HepG2 (cell line): ENCODE measurements at regions not wholly inside any gene's neighbourhood (a gene's known extent, or its start where the extent isn't known, plus 50 kb on each side); places are given as distances from the start of the nearest gene placed in this dataset.

ENCODE experiments used
- ATAC-seq: fragments of 200-7000 bp; cut with Tn5 transposase; 3 replicates; pipeline ENCODE4 v1.9.1; 2020; ENCODE audit warnings: mild to moderate bottlenecking, moderate library complexity
- BruUV-seq: library from RNA; stranded (reverse); fragments of 400-500 nt; replicated peaks from 2 replicates; lab custom pipeline; 2021; lab: Mats Ljungman, UMichigan
- CTCF ChIA-PET: fragments of 300-600 bp; formaldehyde crosslinking; extraction: SDS; loops from one replicate; lab custom pipeline; 2021; ENCODE audit warnings: low total read pairs, inconsistent platforms, low intra/inter-chr PET ratio; lab: Yijun Ruan, JAX
- POLR2A ChIA-PET: fragments of 350-600 bp; sonication (Branson Sonifier 250); formaldehyde crosslinking; loops from one replicate; lab custom pipeline; 2020; ENCODE audit warnings: antibody characterized with exemption, inconsistent platforms; lab: Yijun Ruan, JAX
- DNase-seq: peaks from one replicate; pipeline ENCODE4 v3.0.0-alpha.2; 2015; ENCODE audit warnings: low spot score
- FAIRE-seq: peaks from 3 replicates; lab custom pipeline; 2011; peaks lifted over from hg19 to GRCh38; lab: Jason Lieb, UNC
- H2AFZ ChIP-seq: one replicate; pipeline ENCODE4 v1.6.1; 2011; ENCODE audit warnings: low read length, inconsistent platforms
- H3K27ac ChIP-seq: fragments of 300-600 bp; 3 replicates; pipeline ENCODE4 v1.8.0; 2011; ENCODE audit warnings: mixed run types, mild to moderate bottlenecking, mixed read lengths, low read length, inconsistent platforms; ENCODE audit not compliant: insufficient read depth; ENCODE audit errors: extremely low read length
- H3K27me3 ChIP-seq, 2 experiments: fragments of 200-600 bp in 1 of 2; 2 replicates in 1 of 2; 3 replicates in 1 of 2; pipeline versions ENCODE4 v1.6.0 to v1.8.0; 2011; ENCODE audit warnings: low read length in 2 of 2, mild to moderate bottlenecking in 2 of 2, moderate library complexity in 2 of 2, inconsistent platforms in 1 of 2; ENCODE audit not compliant: insufficient read depth in 2 of 2, control insufficient read depth in 1 of 2
- H3K36me3 ChIP-seq, 2 experiments: fragments of 200-600 bp in 1 of 2; replicated peaks in 1 of 2; 2 replicates in 1 of 2; 3 replicates in 1 of 2; pipeline versions ENCODE4 v1.5.1 to v1.8.0; 2011; ENCODE audit warnings: low read length in 2 of 2, inconsistent platforms in 1 of 2; ENCODE audit not compliant: insufficient read depth in 2 of 2, control insufficient read depth in 1 of 2
- H3K4me1 ChIP-seq: 2 replicates; pipeline ENCODE4 v1.5.1; 2012; ENCODE audit warnings: low read length, inconsistent platforms; ENCODE audit not compliant: insufficient read depth
- H3K4me2 ChIP-seq: 2 replicates; pipeline ENCODE4 v1.6.0; 2011; ENCODE audit warnings: low read depth, low read length, inconsistent platforms
- H3K4me3 ChIP-seq, 3 experiments: fragments of 200-600 bp in 1 of 3; sonication (generic), shearing (Covaris generic) in 1 of 3; replicated peaks in 1 of 3; 2 replicates each; pipeline ENCODE4 v1.5.1; 2011 to 2016; ENCODE audit warnings: low read length in 3 of 3, inconsistent platforms in 2 of 3, low read depth in 2 of 3, mild to moderate bottlenecking in 2 of 3, control low read depth in 1 of 3, mixed read lengths in 1 of 3; ENCODE audit not compliant: insufficient read depth in 1 of 3
- H3K79me2 ChIP-seq: one replicate; pipeline ENCODE4 v1.6.1; 2011; ENCODE audit warnings: low read length, inconsistent platforms; ENCODE audit not compliant: insufficient read depth
- H3K9ac ChIP-seq: 2 replicates; pipeline ENCODE4 v1.6.0; 2011; ENCODE audit warnings: mild to moderate bottlenecking, low read depth, low read length, inconsistent platforms; ENCODE audit not compliant: insufficient read depth
- H3K9me3 ChIP-seq: 2 replicates; pipeline ENCODE4 v1.5.1; 2012; ENCODE audit warnings: mild to moderate bottlenecking, low read length
- H4K20me1 ChIP-seq: 2 replicates; pipeline ENCODE4 v1.6.0; 2011; ENCODE audit warnings: inconsistent platforms, mild to moderate bottlenecking, low read length, moderate library complexity; ENCODE audit not compliant: insufficient read depth
- BATF2 ChIP-seq: sonication (generic); formaldehyde crosslinking; IDR thresholded peaks from 2 replicates; pipeline ENCODE4 v1.8.0; 2022; ENCODE audit warnings: mild to moderate bottlenecking, missing genetic modification reagents, moderate library complexity
- HDAC2 ChIP-seq: sonication (generic); formaldehyde crosslinking; IDR thresholded peaks from 2 replicates; pipeline ENCODE4 v1.4.0; 2020; ENCODE audit warnings: missing genetic modification reagents
- ISL2 ChIP-seq: sonication (generic); formaldehyde crosslinking; IDR thresholded peaks from 2 replicates; pipeline ENCODE4 v1.5.0; 2020; ENCODE audit warnings: missing genetic modification reagents
- MATR3 ChIP-seq: sonication (generic); formaldehyde crosslinking; IDR thresholded peaks from 2 replicates; pipeline ENCODE4 v1.4.0; 2020; ENCODE audit warnings: missing genetic modification reagents
- MAX ChIP-seq: IDR thresholded peaks from 2 replicates; pipeline ENCODE4 v1.6.1; 2012; ENCODE audit warnings: inconsistent platforms
- MXI1 ChIP-seq: IDR thresholded peaks from 3 replicates; pipeline ENCODE4 v1.6.1; 2012; ENCODE audit warnings: low read depth, low read length, inconsistent platforms, borderline replicate concordance
- MYNN ChIP-seq: sonication (generic); formaldehyde crosslinking; IDR thresholded peaks from 2 replicates; pipeline ENCODE4 v1.4.0; 2020; ENCODE audit warnings: mild to moderate bottlenecking, low read depth, missing genetic modification reagents
- MZF1 ChIP-seq: sonication (generic); formaldehyde crosslinking; IDR thresholded peaks from 2 replicates; pipeline ENCODE4 v1.8.1; 2023; ENCODE audit warnings: mild to moderate bottlenecking, missing genetic modification reagents, borderline replicate concordance
- NFE2L1 ChIP-seq: sonication (generic); formaldehyde crosslinking; IDR thresholded peaks from 2 replicates; pipeline ENCODE4 v1.4.0; 2020; ENCODE audit warnings: missing genetic modification reagents, mild to moderate bottlenecking, borderline replicate concordance
- NR2C2 ChIP-seq: sonication (generic); formaldehyde crosslinking; IDR thresholded peaks from 2 replicates; pipeline ENCODE4 v1.4.0; 2020; ENCODE audit warnings: missing genetic modification reagents, mild to moderate bottlenecking, moderate library complexity, borderline replicate concordance
- UBTF ChIP-seq: sonication (generic); formaldehyde crosslinking; IDR thresholded peaks from 2 replicates; pipeline ENCODE4 v1.4.0; 2020; ENCODE audit warnings: mild to moderate bottlenecking, missing genetic modification reagents
- ZFP36 ChIP-seq: fragments of 150-350 bp; IDR thresholded peaks from 2 replicates; pipeline ENCODE4 v1.6.1; 2018; ENCODE audit warnings: borderline replicate concordance, low read length, low read depth; ENCODE audit not compliant: partially characterized antibody
- ZFX ChIP-seq: sonication (generic); formaldehyde crosslinking; IDR thresholded peaks from 2 replicates; pipeline ENCODE4 v1.4.0; 2020; ENCODE audit warnings: mild to moderate bottlenecking, low read depth, missing genetic modification reagents, moderate library complexity
- ZNF138 ChIP-seq: sonication (generic); formaldehyde crosslinking; IDR thresholded peaks from 2 replicates; pipeline ENCODE4 v1.5.0; 2020; ENCODE audit warnings: mild to moderate bottlenecking, low read depth, missing genetic modification reagents
- ZNF451 ChIP-seq: sonication (generic); formaldehyde crosslinking; IDR thresholded peaks from 2 replicates; pipeline ENCODE4 v1.5.0; 2020; ENCODE audit warnings: mild to moderate bottlenecking, missing genetic modification reagents
- ZNF644 ChIP-seq: IDR thresholded peaks from 2 replicates; pipeline ENCODE4 v1.6.1; 2016; ENCODE audit warnings: low read depth
- ZNF746 ChIP-seq: sonication (generic); formaldehyde crosslinking; IDR thresholded peaks from 2 replicates; pipeline ENCODE4 v1.8.0; 2022; ENCODE audit warnings: mild to moderate bottlenecking, missing genetic modification reagents
- ZNF776 ChIP-seq: sonication (generic); formaldehyde crosslinking; IDR thresholded peaks from 2 replicates; pipeline ENCODE4 v1.4.0; 2020; ENCODE audit warnings: mild to moderate bottlenecking, missing genetic modification reagents
- WGBS: methylation state at CpG from one replicate; pipeline ENCODE4 v1.1.6; 2017; ENCODE audit warnings: low lambda C conversion rate; 5-methylcytosine and 5-hydroxymethylcytosine counted together
- in situ Hi-C: cut with HindIII; loops from 2 replicates; pipeline ENCODE4 v1.10.0; 2017; ENCODE audit warnings: low pct_unique_long_range_greater_than_20kb; ENCODE audit not compliant: extremely low pct_ligation_motif_present
- intact Hi-C: fragments of 100-400 bp; cut with micrococcal nuclease; formaldehyde crosslinking; loops from one replicate; pipeline ENCODE4 v1.10.0; 2022; ENCODE audit not compliant: unreplicated experiment

GRCh38 chr14:49339130-49339529 lies 247.1 kb downstream of the RPS29 start:
- no peak overlapping the region for H2AFZ ChIP-seq
- DNase-seq (no peak), ATAC-seq (no peak)
- no peaks in the 10 kb centered on the region for H3K9me3 ChIP-seq
- BruUV-seq: no TSS peak
- no peak for TF ChIP-seq HDAC2
- no peak for TF ChIP-seq MATR3
- no peak for TF ChIP-seq ZFX (CRISPR knock-in tag)
- TF ChIP-seq ZNF644 (CRISPR knock-in tag): no peak
- TF ChIP-seq BATF2: no peak
- no peak for TF ChIP-seq UBTF
- no peak for TF ChIP-seq NR2C2 (CRISPR knock-in tag)
- no peak for TF ChIP-seq ZNF138
- TF ChIP-seq NFE2L1 (CRISPR knock-in tag): no peak
- TF ChIP-seq ZNF746 (CRISPR knock-in tag): no peak
- TF ChIP-seq ZNF451: no peak
- no peak for TF ChIP-seq ISL2 (CRISPR knock-in tag)
- no peak for TF ChIP-seq MAX
- TF ChIP-seq MYNN (CRISPR knock-in tag): no peak
- no peak for TF ChIP-seq ZFP36
- TF ChIP-seq MXI1: no peak
- no peak for TF ChIP-seq ZNF776 (CRISPR knock-in tag)
- no peak for TF ChIP-seq MZF1 (CRISPR knock-in tag)
- TF ChIP-seq, all 625 proteins: peak for 0
- no peaks in the 10 kb centered on the region for H4K20me1 ChIP-seq
- no peak overlapping the region for H3K4me2 ChIP-seq
- FAIRE-seq: no peak
- 57% methylated on average over 3 of the region's 3 CpGs for WGBS
- no peak overlapping the region for H3K27ac ChIP-seq
- H3K9ac ChIP-seq: no peak overlapping the region
- ChIA-PET CTCF (no interaction called here), POLR2A (no interaction called here)
- H3K27me3 ChIP-seq: no peaks in the 10 kb centered on the region; a peak in 1 of 5 replicates
- no peaks in the 10 kb centered on the region for H3K79me2 ChIP-seq
- no peaks in the 10 kb centered on the region for H3K4me1 ChIP-seq
- intact Hi-C loops: no loop called here
- no peaks in the 10 kb centered on the region for H3K36me3 ChIP-seq
- H3K4me3 ChIP-seq: no peak overlapping the region
- in situ Hi-C loops: no loop called here
